HEK293 (cell line): ENCODE measurements at regions not wholly inside any gene's neighbourhood (a gene's known extent, or its start where the extent isn't known, plus 50 kb on each side); places are given as distances from the start of the nearest gene placed in this dataset.

ENCODE experiments used
- ATF2 ChIP-seq: fragments of 450-650 bp; formaldehyde crosslinking; IDR thresholded peaks from 2 replicates; pipeline ENCODE4 v1.5.1; 2016; ENCODE audit warnings: missing biosample characterization, missing genetic modification characterization, low read depth
- PBX3 ChIP-seq: sonication (generic); formaldehyde crosslinking; IDR thresholded peaks from 2 replicates; pipeline ENCODE4 v1.8.1; 2022; ENCODE audit warnings: mild to moderate bottlenecking, moderate library complexity, missing genetic modification reagents
- ZBTB26 ChIP-seq: fragments of 450-650 bp; formaldehyde crosslinking; optimal IDR thresholded peaks from 2 replicates; pipeline ENCODE3; 2016; ENCODE audit warnings: missing biosample characterization, mild to moderate bottlenecking, missing genetic modification characterization
- ZBTB44 ChIP-seq: fragments of 450-650 bp; IDR thresholded peaks from 2 replicates; pipeline ENCODE4 v1.5.1; 2018; ENCODE audit warnings: missing biosample characterization, mild to moderate bottlenecking, missing genetic modification characterization
- ZNF146 ChIP-seq: fragments of 450-650 bp; formaldehyde crosslinking; IDR thresholded peaks from 2 replicates; pipeline ENCODE4 v1.5.1; 2016; ENCODE audit warnings: missing biosample characterization, missing genetic modification characterization
- ZNF16 ChIP-seq: fragments of 450-650 bp; formaldehyde crosslinking; IDR thresholded peaks from 2 replicates; pipeline ENCODE4 v1.5.1; 2016; ENCODE audit warnings: low read depth, missing biosample characterization, missing genetic modification characterization
- ZNF274 ChIP-seq, 2 experiments: fragments of 200-500 bp in 1 of 2; fragments of 450-650 bp in 1 of 2; sonication (Bioruptor generic) in 1 of 2; formaldehyde crosslinking in 1 of 2; IDR thresholded peaks; 2 replicates each; pipeline versions ENCODE4 v1.5.1 to v1.6.1; 2014 to 2016; ENCODE audit warnings: borderline replicate concordance in 1 of 2, inconsistent platforms in 1 of 2, low read length in 1 of 2, missing biosample characterization in 1 of 2, missing genetic modification characterization in 1 of 2
- ZNF37A ChIP-seq: fragments of 450-650 bp; IDR thresholded peaks from 2 replicates; pipeline ENCODE4 v1.5.1; 2018; ENCODE audit warnings: missing biosample characterization, missing genetic modification characterization
- ZNF449 ChIP-seq: fragments of 450-650 bp; formaldehyde crosslinking; IDR thresholded peaks from 2 replicates; pipeline ENCODE4 v1.5.1; 2017; ENCODE audit warnings: missing biosample characterization, mild to moderate bottlenecking, missing genetic modification characterization, moderate library complexity

- no peak for TF ChIP-seq ZNF37A (tag by site-specific recombination)
- no peak for TF ChIP-seq ZBTB44
- no peak for TF ChIP-seq ZNF274 (IDR thresholded peaks at IDR 0.05; ENCODE audit: low read length)
- no peak for TF ChIP-seq ZNF274 (tag by site-specific recombination; IDR thresholded peaks at IDR 0.05; ENCODE audit: borderline replicate concordance)
- no peak for TF ChIP-seq ZNF449 (tag by site-specific recombination)
- no peak for TF ChIP-seq ZNF146
- TF ChIP-seq ZNF16 (tag by site-specific recombination): no peak
- no peak for TF ChIP-seq ZBTB26 (tag by site-specific recombination)
- no peak for TF ChIP-seq PBX3
- TF ChIP-seq ATF2 (tag by site-specific recombination): no peak
Measured at GRCh38 chr3:177307826-177308225, 110.5 kb upstream of the TBL1XR1 start.
